ENCODE measurements at regions not wholly inside any gene's neighbourhood (a gene's known extent, or its start where the extent isn't known, plus 50 kb on each side); places are given as distances from the start of the nearest gene placed in this dataset.

- H3K27me3 Mint-ChIP-seq (ENCODE audit: low read depth): no peaks in the 10 kb centered on the region
These were observed 194.1 kb downstream of the ANAPC1 start for GRCh38 chr2:111689941-111690340.

DNA sequence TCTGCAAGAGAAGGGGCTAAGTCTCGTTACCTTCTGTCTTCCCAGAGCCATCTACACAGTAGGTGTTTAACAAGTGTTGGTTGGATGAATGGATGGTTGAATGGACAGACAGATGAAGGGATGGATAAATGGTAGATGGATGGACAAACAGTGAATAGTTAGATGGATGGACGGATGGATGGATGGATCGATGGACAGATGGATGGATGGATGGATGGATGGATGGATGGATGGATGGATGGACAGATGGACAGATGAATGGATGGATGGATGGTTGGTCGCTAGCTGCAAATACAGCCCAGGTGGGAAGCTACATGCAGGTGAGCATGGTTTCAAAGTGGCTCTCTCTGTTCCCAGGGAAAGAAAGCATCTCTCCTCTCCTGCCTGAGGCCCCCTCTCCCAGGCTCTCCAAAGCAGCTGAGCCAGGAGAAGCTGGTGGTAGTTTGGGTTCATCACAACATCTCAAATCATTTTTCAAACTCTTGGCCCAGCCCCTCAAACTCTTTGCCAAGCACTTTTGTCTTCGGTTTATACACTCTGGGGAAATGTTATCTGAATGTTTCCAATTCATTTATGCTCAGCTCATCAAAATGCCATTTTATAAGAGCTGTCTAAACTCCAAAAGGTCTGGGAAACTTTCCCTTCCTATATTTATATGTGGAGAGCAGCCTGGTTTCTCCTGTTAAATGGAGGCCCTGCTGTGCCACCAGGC lies 192.7 kb downstream of the ANAPC1 start:
- H3K27ac Mint-ChIP-seq (ENCODE audit: unreplicated experiment): no peak overlapping the region
- no peak for TF ChIP-seq CTCF (IDR thresholded peaks at IDR 0.05)
- H3K4me3 Mint-ChIP-seq (ENCODE audit: unreplicated experiment): no peak overlapping the region
- no peak for DNase-seq (ENCODE audit: low spot score)
- no peaks in the 10 kb centered on the region for H3K27me3 Mint-ChIP-seq (ENCODE audit: low read depth)
- peaks cover 4% of the 10 kb centered on the region for H3K36me3 Mint-ChIP-seq (ENCODE audit: low read depth)
- peaks cover 11% of the 10 kb centered on the region for H3K4me1 Mint-ChIP-seq (ENCODE audit: low read depth)
- H3K9me3 Mint-ChIP-seq (ENCODE audit: low read depth): peaks cover 14% of the 10 kb centered on the region

More at GRCh38 chr2:111689941-111690340, 194.1 kb downstream of the ANAPC1 start:
- TF ChIP-seq CTCF (IDR thresholded peaks at IDR 0.05): no peak
- Mint-ChIP-seq H3K36me3 (ENCODE audit: low read depth) (peaks cover under 1% of the 10 kb centered on the region), H3K4me1 (ENCODE audit: low read depth) (peaks cover 5% of the 10 kb centered on the region), H3K9me3 (ENCODE audit: low read depth) (peaks cover 6% of the 10 kb centered on the region), H3K4me3 (ENCODE audit: unreplicated experiment) (no peak overlapping the region), H3K27ac (ENCODE audit: unreplicated experiment) (no peak overlapping the region)
- DNase-seq (ENCODE audit: low spot score): no peak

DNA sequence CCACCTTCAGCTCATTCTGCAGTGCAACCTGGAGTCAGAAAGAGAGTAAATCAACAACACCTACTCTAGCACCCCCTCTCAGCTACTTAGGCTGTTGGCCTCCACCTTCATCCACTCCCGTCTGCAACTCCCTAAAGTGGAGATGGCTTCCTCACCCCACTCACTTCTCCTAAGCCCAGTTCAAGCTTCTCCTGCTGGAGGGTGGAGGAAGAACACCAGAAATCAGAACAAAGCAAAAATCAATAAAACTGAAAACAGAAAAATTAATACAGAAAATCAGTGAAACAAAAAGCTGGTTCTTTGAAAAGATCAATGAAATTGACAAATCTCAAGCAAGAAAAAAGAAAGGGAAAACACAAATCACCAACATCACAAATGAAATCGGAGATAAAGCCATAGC lies 191.7 kb downstream of the ANAPC1 start:
- no peak overlapping the region for H3K4me3 Mint-ChIP-seq (ENCODE audit: unreplicated experiment)
- H3K27me3 Mint-ChIP-seq (ENCODE audit: low read depth): no peaks in the 10 kb centered on the region
- peaks cover 14% of the 10 kb centered on the region for H3K9me3 Mint-ChIP-seq (ENCODE audit: low read depth)
- peak; percentile 19 for TF ChIP-seq CTCF (IDR thresholded peaks at IDR 0.05)
- H3K27ac Mint-ChIP-seq (ENCODE audit: unreplicated experiment): no peak overlapping the region
- H3K4me1 Mint-ChIP-seq (ENCODE audit: low read depth): peaks cover 11% of the 10 kb centered on the region
- no peak for DNase-seq (ENCODE audit: low spot score)
- peaks cover 4% of the 10 kb centered on the region for H3K36me3 Mint-ChIP-seq (ENCODE audit: low read depth)

- Mint-ChIP-seq H3K4me1 (ENCODE audit: low read depth) (peaks cover 28% of the 10 kb centered on the region), H3K36me3 (ENCODE audit: low read depth) (peaks cover 4% of the 10 kb centered on the region), H3K9me3 (ENCODE audit: low read depth) (peaks cover 14% of the 10 kb centered on the region), H3K4me3 (ENCODE audit: unreplicated experiment) (no peak overlapping the region), H3K27me3 (ENCODE audit: low read depth) (no peaks in the 10 kb centered on the region), H3K27ac (ENCODE audit: unreplicated experiment) (peak overlapping the region; percentile 49)
- TF ChIP-seq CTCF (IDR thresholded peaks at IDR 0.05): no peak
- DNase-seq (ENCODE audit: low spot score): no peak
These were observed 189.3 kb downstream of the ANAPC1 start for GRCh38 chr2:111694700-111695101.

- Mint-ChIP-seq H3K27me3 (ENCODE audit: low read depth) (no peaks in the 10 kb centered on the region), H3K9me3 (ENCODE audit: low read depth) (peaks cover 14% of the 10 kb centered on the region), H3K4me3 (ENCODE audit: unreplicated experiment) (no peak overlapping the region), H3K4me1 (ENCODE audit: low read depth) (peaks cover 28% of the 10 kb centered on the region), H3K27ac (ENCODE audit: unreplicated experiment) (no peak overlapping the region), H3K36me3 (ENCODE audit: low read depth) (peaks cover 4% of the 10 kb centered on the region)
- no peak for TF ChIP-seq CTCF (IDR thresholded peaks at IDR 0.05)
- DNase-seq (ENCODE audit: low spot score): no peak
These were observed 188.5 kb downstream of the ANAPC1 start for GRCh38 chr2:111695441-111696007.

Data from chondrocyte (in vitro differentiated cells).